IPS-NIHi11 (cell line): ENCODE measurements at regions not wholly inside any gene's neighbourhood (a gene's known extent, or its start where the extent isn't known, plus 50 kb on each side); places are given as distances from the start of the nearest gene placed in this dataset.
"Not testable (repeated sequence)": the region's sequence is repeated elsewhere in the genome, so short reads cannot be mapped to it uniquely, and the experiment has no call there.

ENCODE experiments used
- DNase-seq: peaks from one replicate; pipeline ENCODE4 v3.0.0; 2012; ENCODE audit warnings: mixed read lengths, low spot score

DNA sequence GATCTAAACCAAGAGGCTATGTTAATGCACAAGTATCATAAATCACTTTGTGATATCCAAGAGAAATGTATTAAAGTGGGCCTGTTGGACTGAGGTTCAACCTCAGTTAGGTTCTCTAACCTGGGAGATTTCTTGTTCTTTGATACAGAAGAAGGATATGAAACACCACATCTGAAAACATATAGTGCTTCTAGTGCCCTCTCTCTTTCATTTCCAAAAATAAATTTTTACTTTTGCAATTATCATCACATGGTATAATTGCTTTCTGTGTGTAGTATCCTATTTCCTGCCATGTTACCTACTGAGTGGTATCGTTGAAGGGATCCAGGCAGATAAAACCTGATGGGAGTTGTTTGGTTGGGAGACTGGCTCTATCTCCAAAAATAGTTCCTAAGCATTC lies 264.9 kb downstream of the CCER1 start:
- no peak for DNase-seq

GRCh38 chr12:90687682-90688081 lies 267.3 kb downstream of the CCER1 start:
- DNase-seq: not testable (repeated sequence)

DNA sequence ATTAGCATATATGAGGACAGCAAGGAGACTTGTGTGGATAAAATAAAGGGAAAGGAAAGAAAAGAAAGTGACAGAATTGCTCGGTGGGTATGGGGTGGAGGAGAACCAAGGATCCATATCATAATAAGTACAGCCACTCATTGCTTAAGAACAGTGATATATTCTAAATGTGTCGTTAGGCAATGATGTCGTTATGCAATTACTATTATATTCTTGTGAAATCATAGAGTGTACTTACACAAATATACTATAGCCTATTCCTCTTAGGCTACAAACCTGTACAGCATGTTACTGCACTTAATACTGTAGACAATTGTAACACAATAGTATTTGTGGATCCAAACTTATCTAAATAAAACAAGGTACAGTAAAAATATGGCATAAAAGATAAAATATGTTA lies 271.1 kb downstream of the CCER1 start:
- no peak for DNase-seq

DNA sequence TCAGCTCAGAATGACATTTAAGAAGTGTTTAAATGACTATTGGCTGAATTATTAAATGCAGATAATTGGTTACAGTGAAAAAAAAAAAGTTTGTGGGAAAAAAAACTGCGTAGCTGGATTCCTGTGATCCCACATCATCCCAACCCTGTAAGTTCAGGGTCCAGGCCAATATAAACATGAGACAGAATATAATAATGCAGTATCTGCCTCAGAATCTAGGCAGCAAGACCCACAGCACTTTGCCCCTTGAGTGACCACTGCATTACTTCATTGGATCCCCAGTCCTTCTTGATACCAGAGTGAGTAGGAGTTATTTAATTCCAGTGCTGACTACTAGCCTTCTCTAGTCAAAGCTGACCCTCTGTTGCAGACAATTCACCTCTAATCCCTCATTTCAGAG lies 272.6 kb downstream of the CCER1 start:
- DNase-seq: no peak

GRCh38 chr12:90679674-90680073 lies 275.3 kb downstream of the CCER1 start:
- no peak for DNase-seq

- DNase-seq: no peak
These were observed 277.4 kb downstream of the CCER1 start for GRCh38 chr12:90677552-90677951.

DNA sequence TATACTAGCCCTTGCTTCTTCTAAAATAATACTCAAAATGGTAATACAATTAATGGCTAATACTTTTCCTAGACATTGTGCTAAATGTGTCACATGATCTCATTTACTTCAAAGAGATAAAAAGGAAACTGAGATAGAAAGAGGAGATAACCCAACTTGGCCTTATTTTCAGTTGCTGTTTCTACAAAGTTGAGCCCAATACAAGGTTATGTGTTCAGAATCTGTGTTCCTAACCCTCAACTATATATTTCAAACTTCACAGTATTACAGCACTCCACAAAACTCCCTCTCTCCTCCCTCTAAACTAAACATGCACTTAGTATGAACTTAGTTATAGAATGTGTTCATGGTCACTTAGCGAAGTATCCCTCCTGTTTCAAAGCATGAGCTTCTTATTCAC lies 277.9 kb downstream of the CCER1 start:
- DNase-seq: no peak

GRCh38 chr12:90675106-90675505 lies 279.9 kb downstream of the CCER1 start:
- DNase-seq: no peak

DNA sequence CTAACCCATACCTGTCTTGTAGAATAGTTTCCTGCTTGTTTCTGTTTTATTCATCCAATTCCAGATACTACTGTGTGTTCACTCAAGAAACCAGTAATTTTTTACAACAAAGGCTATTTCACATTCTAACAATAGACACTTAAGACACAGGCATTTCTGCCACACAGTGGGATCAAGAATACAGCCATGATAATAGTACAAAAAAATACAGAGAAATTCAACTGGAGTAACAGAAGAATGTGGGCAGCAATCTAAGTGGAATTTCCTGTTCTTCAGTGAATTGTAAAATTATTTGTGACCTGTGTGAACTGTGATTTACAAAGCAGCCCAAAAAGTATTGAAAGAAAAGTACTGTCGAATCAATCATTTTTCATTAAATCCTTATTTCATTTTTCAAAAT lies 282.9 kb downstream of the CCER1 start:
- DNase-seq: no peak

DNA sequence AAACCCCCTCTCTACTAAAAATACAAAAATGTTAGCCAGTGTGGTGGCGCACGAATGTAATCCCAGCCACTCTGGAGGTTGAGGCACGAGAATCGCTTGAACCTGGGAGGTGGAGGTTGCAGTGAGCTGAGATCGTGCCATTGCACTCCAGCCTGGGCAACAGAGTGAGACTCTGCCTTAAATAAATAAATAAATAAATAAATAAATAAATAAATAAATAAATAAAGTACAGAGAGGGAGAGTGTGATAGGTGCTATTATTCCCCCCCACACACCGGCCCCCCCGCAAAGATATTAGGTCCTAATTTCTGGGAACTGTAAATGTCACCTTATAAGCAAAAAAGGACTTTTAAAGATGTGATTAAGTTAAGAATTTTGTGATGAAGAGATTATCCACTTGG lies 291.0 kb downstream of the CCER1 start:
- not testable (repeated sequence) for DNase-seq

DNA sequence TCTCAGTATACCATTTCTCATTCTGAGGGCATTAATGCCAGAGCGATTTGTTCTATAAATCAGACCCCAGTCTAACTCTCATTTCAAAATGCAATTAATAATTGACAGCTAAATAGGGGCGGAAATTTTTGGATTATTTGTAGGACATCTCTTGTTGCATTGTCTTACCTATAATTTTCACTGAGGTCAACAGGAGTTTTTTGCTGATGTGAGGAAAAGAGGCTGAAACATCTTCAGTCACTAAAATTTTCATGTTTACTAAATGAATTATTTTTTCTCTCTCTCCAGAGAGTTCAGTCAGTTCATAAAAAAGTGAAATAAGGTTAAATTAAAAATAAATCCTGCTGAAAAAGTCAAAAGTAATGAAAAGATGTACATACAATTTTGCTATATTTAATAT lies 295.9 kb downstream of the CCER1 start:
- DNase-seq: no peak

DNA sequence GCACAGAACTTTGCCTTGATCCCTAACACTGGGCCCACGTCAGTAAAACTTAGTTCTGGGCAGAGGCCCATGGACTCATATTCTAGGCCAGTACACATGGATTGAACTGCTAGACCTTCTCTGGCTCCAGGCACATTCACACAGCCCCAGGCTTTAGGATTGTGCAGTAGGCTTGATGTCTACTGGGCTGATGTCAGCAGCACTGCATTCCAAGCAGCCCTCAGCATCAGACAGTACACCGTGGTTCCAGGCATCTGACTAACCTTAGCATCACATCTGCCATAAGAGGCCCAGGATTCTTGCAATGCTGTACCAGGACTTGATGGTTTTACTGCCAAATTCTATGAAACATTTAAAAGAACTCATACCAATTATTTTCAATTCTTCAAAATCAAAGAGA lies 301.9 kb downstream of the CCER1 start:
- DNase-seq: no peak

DNA sequence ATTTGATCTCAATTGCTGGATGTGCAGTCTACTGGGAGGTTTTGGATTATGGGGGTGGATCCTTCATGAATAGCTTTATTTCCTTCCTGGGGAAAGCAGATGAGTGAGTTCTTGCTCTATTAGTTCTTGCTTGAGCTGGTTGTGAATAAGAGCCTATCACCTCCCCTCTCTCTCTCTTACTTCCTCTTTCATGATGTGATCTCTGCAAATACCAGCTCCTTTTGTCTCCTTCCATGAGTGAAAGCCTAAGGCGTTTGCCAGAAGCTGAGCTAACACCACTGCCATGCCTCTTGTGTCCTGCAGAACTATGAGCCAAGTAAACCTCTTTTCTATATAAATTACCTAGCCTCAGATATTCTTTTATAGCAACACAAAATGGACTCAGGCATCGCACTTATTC lies 302.7 kb downstream of the CCER1 start:
- no peak for DNase-seq

- no peak for DNase-seq
These were observed 309.8 kb downstream of the CCER1 start for GRCh38 chr12:90645181-90645580.

GRCh38 chr12:90631591-90632212 lies 323.3 kb downstream of the CCER1 start:
- DNase-seq: no peak

DNA sequence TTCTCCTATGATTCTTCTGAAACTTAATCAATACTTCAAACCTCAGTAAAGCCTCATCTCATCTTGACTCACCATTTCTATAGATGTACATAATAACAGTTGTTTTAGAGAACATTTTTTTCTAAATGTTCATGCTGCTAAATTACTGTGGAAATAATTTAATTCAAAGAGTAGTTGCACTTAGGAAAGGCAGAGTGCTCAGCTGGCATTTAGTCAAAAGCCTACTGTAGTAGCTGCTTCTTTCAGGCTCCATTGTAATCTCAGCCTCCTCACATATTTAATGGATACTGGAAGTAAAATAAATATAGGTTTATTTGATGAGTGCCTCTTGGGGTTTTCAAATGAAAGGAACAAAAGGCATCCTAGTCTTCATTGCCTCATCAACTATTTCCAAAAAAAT lies 325.0 kb downstream of the CCER1 start:
- no peak for DNase-seq

DNA sequence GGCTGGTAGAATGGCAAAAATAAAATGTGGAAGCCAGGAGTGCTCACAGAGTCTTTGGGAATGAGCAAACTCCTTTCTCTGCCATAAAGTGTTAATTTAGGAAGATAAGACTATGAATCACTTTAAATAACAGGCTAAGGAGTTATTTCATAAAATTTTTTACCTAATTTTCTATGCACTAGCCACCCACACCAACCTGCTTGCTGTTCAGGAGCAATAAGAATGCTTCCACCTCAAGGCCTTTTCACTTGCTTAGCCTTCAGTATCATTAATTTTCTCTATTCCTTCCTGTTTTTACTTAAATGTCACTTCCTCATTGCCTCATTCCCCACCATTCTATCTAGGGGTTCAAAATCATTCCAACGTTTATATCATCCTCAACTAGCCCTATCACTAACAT lies 326.8 kb downstream of the CCER1 start:
- DNase-seq: no peak

DNA sequence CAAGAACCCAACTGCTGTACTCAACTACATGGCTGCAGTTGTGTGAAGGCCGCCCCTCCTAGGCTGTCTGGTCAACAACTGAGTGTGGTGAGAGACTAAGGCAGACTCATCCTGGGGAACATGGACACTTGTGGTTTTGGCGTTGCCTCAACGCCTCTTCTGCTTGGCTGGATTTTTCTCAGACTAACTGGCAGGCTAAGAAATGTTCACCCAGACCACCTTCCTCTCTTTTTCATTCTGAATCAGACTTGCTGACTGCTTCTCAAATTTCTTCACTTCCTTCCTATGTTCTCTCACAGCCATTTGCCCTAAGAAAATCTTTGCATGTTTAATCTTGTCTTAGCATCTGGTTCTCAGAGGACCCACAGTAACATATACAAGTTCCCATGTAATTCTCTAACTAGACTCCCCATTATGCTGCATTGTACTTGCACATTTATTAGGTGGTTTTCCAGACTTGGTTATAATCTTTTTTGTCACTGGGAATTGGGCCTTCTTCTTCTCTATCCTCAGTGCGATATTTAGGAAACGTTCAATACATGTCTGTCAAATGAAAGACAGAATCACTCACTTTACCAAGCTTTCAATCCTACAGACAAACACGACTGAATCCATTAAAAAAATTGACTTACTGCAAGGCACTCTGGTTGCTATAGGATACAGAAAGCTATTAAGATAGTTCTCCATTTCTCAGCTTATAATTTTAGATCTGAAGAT lies 327.6 kb downstream of the CCER1 start:
- no peak for DNase-seq

- no peak for DNase-seq
These were observed 332.5 kb downstream of the CCER1 start for GRCh38 chr12:90622431-90622830.

DNA sequence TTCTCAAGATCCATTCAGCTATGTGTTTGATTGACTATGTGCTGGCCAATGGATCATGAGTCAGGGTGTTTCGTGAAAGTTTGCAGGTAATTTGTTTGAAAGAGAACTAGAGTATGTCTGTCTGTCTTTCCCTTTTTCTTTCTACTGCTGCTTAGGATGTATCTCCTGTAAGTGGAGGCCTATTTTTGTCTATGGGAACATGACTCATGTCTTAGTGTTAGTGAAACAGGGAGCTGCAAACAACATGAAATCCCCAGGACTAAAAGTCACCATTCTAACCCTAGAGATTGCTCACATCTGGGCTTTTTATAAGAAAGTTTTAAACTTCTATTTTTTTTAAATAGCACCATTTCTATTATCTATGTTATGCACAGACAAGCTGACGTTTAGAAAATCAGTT lies 333.0 kb downstream of the CCER1 start:
- no peak for DNase-seq

GRCh38 chr12:90619943-90620342 lies 335.0 kb downstream of the CCER1 start:
- no peak for DNase-seq

DNA sequence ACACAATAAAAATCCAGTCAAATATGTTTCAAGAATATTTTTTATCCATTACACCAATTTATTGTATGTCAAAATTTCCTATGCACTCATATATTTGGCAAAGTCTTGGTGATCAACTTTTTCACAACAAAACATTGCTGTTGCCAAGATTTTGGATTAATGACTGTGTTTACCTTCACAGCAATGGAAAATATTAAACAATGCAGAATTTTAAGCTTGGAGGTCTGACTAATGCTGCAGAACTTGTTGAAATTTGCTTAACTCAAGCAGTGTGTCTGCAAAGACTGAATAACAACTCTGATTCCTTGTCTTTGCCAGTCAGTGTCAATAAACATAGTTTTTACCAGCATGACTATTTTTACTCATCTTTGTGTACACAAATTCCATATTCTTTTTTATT lies 336.4 kb downstream of the CCER1 start:
- no peak for DNase-seq

GRCh38 chr12:90611891-90612290 lies 343.1 kb downstream of the CCER1 start:
- no peak for DNase-seq

- no peak for DNase-seq
These were observed 343.9 kb downstream of the CCER1 start for GRCh38 chr12:90611048-90611447.
